SKM-1 treated with dmso at 0.1 percent for 144 hours (cell line): ENCODE measurements at regions not wholly inside any gene's neighbourhood (a gene's known extent, or its start where the extent isn't known, plus 50 kb on each side); places are given as distances from the start of the nearest gene placed in this dataset.

ENCODE experiments used
- DNase-seq: peaks from one replicate; lab custom pipeline; 2025; ENCODE audit not compliant: unreplicated experiment; lab: John Stamatoyannopoulos, UW

- no peak for DNase-seq
These were observed 320.9 kb downstream of the TFEC start for GRCh38 chr7:115709664-115710063.

- no peak for DNase-seq
These were observed 322.6 kb downstream of the TFEC start for GRCh38 chr7:115708013-115708341.

GRCh38 chr7:115707258-115708012 is 323.1 kb downstream of the TFEC start:
- DNase-seq = no peak

- DNase-seq = no peak
These were observed 325.7 kb downstream of the TFEC start for GRCh38 chr7:115704884-115705283.

- DNase-seq = no peak
These were observed 329.4 kb downstream of the TFEC start for GRCh38 chr7:115701141-115701540.

- no peak for DNase-seq
These were observed 336.1 kb downstream of the TFEC start for GRCh38 chr7:115694424-115694823.

- DNase-seq = peak; percentile 37
These were observed 336.8 kb downstream of the TFEC start for GRCh38 chr7:115693779-115694178.

GRCh38 chr7:115689941-115690340 is 340.6 kb downstream of the TFEC start:
- no peak for DNase-seq

GRCh38 chr7:115683093-115683492 is 347.5 kb downstream of the TFEC start:
- no peak for DNase-seq

- no peak for DNase-seq
These were observed 348.1 kb downstream of the TFEC start for GRCh38 chr7:115682507-115682906.

- DNase-seq = no peak
These were observed 349.6 kb downstream of the TFEC start for GRCh38 chr7:115680921-115681320.

GRCh38 chr7:115679976-115680375 is 350.6 kb downstream of the TFEC start:
- DNase-seq = peak; percentile 33

GRCh38 chr7:115679423-115679822 is 351.1 kb downstream of the TFEC start:
- DNase-seq = no peak

- no peak for DNase-seq
These were observed 352.2 kb downstream of the TFEC start for GRCh38 chr7:115678086-115678982.

GRCh38 chr7:115676707-115677106 is 353.9 kb downstream of the TFEC start:
- no peak for DNase-seq

- no peak for DNase-seq
These were observed 354.5 kb downstream of the TFEC start for GRCh38 chr7:115676080-115676479.

- DNase-seq = no peak
These were observed 356.0 kb downstream of the TFEC start for GRCh38 chr7:115674467-115675024.

- DNase-seq = no peak
These were observed 358.5 kb downstream of the TFEC start for GRCh38 chr7:115672024-115672423.

- DNase-seq = no peak
These were observed 367.9 kb downstream of the TFEC start for GRCh38 chr7:115662676-115663075.

- no peak for DNase-seq
These were observed 368.4 kb downstream of the TFEC start for GRCh38 chr7:115662120-115662519.

- DNase-seq = no peak
These were observed 372.3 kb downstream of the TFEC start for GRCh38 chr7:115658223-115658622.
